ENCODE measurements at regions not wholly inside any gene's neighbourhood (a gene's known extent, or its start where the extent isn't known, plus 50 kb on each side); places are given as distances from the start of the nearest gene placed in this dataset.

DNA sequence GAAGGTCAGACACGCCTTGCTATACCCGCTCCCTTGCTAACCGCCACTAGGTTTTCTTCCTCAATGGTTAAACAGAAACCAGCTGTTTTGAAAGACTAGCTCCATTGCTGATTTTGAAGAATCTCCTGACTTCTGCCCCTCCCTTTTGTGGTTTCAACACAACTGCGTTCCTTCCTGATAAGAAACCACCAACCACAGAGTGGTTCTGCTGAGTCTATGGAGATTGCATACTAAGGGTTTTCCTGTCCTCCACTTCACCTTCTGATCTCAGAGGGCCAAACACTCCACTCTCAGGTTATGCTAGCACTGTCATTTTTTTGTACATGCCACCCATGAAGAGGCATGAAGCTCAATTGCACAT, 207.9 kb downstream of the MYLK4 start:
- FAIRE-seq (no peak), DNase-seq (ENCODE audit: low spot score in 2 of 2) (no peak)

DNA sequence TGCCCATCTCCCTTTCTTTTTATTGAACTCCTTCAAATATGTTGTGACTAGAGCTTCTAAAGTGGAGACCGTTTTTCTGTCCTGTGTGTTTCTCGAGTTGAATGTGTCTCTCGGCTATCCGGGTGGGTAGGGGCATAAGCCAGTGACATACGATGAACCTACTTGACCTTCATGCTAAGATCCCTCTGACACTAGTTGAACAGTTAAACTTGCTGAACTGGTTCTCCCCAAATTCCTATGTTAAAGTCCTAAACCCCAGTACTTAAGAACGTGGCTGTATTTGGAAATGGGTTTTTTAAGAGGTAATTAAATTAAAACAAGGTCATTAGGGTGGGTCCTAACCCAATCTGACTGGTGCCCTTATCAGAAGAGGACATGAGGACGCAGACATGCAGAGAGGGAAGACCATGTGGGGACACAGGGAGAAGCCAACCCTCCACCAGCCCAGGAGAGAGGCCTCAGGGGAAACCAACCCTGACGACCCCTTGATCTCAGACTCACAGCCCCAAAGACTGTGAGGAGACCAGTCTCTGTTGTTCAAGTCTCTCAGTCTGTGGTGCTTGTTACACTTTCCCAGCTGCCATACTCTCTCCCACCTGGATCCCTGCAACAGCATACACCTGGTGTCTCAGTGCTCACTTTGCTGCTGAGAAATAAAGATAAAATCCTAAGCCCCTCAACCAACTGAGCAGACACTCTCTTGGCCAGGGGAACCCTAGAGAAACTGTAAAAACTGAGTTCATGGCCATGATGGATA, 208.4 kb downstream of the MYLK4 start:
- no peak for DNase-seq (ENCODE audit: low spot score in 2 of 2)
- no peak for FAIRE-seq

DNA sequence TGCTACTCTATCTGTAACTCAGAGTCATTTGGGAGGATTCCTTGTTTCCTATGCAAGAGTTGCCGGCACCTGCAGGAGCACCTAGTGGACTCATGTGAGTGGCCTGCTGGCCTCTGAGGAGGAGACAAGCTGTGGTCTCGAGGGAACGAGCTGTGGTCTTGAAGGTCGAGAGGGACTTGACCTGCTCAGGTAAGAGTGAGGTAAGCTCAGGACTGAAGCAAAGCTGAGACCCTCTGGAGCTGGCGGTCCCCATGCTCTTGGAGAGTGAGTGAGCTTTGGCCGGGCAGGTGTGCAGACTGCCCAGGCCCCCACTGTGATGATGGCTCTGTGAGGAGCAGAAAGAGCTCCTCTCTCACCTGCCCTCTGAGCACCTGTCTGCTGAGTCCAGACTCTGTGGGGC, 214.3 kb downstream of the MYLK4 start:
- FAIRE-seq, result no peak

DNA sequence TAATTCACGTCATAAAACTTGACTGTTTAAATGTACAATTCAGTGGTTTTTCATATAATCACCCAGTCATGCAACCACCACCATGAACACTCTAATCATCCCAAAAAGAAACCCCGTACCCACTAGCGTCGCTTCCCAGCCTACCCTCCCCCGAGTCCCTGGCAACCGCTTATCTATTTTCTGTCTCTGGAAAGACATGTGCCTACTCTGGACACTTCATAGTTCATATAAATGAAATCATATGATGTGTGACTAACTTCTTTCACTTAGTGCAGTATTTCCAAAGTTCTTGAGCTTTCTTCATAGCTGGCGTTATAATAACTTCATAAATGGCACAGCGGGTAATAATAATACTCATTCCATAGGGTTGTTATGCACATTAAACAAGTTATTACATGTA, 215.2 kb downstream of the MYLK4 start:
- DNase-seq (ENCODE audit: low spot score in 2 of 2) (no peak), FAIRE-seq (no peak)

More for the DNA sequence above, 214.3 kb downstream of the MYLK4 start:
- DNase-seq (ENCODE audit: low spot score in 2 of 2), result no peak

DNA sequence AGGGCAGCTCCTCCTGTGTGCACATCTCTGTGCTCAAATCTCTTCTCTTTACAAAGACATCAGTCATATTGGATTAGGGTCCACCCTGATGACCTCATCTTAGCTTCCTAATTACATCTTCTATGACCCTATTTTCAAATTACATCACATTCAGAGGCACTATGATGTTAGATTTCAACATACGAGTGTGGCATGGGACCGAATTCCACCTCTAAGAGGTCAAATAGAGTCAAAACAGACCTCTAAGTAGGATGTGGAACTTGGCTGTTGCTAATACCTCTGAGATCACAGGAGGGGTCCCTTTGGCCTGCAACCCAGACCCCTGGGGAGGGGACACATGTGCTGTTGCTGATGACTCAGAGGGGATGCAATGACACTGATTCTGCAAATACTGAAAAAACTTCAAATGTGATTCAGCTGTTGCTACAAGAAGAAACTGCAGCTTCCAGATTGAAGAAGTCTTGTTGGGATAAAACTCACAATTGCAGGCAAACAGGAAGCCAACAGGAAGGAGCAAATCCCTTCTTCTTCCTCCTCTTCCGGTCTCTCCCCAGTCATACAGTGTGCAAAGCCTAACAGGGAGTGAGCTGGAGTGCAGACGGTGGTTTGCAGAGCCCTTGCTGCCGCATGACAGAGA, 216.2 kb downstream of the MYLK4 start:
- FAIRE-seq (no peak), DNase-seq (ENCODE audit: low spot score in 2 of 2) (no peak)

DNA sequence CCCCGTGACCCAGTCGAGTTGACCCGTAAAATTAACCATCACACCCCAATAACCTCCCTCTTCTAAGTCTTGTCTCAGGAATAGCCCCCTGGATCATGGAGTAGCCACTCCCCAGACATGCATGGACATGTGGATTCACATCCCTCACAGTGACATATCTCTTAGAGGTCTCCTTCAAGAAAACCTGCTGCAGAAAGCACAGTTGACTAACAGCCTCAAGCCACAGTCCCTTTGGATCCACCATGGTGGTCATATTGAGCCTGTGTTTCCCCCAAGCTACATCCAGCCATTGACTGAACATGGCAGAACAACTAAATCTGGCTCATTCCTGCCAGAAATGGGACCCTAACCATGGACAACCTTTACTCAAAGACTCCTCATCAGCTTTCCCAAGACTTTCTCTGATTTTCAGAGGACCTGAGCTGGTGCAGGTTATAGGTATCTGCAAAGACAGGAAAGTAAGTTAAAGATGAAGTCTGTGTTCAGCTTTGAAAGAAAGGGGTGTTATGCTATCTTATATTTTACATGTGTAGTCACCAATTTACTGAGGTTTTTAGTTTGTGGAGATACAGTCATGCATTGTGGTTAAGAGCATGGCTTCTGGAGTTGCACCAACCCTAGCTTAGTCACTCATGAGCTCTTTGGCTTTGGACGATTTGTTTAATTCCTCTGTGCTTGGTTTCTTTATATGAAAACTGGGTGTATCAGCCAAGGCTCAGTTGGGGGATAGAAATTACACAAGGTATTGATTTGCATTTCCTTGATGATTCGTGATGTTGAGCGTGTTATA, 219.1 kb downstream of the MYLK4 start:
- DNase-seq (ENCODE audit: low spot score in 2 of 2) (no peak), FAIRE-seq (no peak)

DNA sequence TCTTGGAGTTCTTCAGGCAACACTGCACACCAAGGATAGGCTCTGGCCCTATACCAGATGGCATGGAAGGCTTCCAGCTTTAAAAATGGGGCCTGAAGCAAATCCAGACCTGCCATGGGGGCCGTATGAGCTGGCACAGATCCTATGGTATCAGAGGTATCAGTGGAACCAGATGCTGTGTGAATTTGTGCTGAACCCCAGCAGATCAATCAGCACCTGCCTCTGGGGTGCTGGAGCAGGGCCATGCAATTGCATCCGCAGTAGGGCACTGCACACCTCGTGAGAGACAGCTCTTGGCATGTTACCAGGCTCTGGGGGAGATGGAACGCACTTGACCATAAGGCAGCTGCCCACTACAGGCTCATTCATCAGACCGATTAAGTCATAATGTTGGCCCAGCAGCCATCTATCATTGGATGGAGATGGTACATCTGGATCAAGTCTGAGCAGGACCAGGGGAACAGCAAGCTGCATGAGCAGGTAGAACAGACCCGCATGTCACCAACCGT, 221.5 kb downstream of the MYLK4 start:
- FAIRE-seq, result no peak
- no peak for DNase-seq (ENCODE audit: low spot score in 2 of 2)

DNA sequence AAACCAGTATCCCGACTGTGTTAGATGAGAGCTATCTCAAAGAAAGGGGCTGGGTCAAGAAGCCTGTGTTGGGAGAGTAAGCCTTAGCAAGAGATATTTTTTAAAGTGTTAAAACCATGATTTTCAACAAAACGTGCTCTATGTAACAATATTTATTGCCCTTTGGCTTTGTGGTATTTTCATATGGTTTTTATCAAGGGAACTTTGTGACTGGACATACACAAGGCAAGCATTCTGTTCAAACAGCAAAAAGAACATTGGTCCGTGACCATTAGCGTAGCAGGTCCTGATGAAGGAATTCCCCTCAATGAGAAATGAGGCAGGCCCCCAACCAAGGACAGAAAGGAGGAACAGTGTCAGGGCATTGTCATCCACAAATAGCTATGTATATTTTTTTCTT, 222.6 kb downstream of the MYLK4 start:
- DNase-seq (ENCODE audit: low spot score in 2 of 2) (no peak), FAIRE-seq (no peak)

DNA sequence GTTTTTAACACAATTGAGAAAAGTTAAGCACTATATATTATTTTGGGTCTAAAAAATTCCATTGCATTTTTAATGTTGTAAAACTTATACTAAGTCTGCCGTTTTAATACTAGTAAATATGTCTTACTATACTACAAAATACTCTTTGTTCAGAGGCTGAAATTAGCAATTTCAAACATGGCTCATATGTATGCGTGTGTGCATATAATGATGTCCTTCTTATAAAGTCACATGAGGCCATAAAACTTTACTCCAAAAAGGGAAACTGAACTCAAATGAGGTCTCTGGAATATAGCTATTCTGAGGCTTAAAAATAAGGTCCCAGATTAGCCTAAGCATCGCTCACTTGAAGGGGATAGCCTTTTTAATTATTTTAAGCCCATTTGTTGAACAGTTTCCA, 224.0 kb downstream of the MYLK4 start:
- FAIRE-seq, result no peak
- no peak for DNase-seq (ENCODE audit: low spot score in 2 of 2)

DNA sequence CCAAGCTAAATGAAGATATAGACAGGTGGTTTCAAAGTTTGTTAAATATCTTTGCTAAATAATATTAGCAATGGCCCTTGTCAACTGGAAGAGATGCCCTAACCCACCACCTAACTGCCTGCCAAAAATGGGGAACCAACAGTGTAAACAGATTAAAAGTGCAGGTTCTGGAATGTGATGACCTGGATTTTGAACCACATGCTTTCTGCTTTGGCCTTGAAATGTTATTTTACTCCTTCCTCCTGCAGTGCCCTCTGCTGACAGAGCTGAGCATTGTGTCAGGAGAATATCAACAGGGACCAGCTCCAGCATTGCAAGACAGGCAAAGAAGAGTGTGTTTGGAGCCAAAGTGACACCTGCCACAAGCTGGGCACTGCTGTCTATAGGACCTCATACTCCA, 226.6 kb downstream of the MYLK4 start:
- FAIRE-seq (no peak), DNase-seq (ENCODE audit: low spot score in 2 of 2) (no peak)

DNA sequence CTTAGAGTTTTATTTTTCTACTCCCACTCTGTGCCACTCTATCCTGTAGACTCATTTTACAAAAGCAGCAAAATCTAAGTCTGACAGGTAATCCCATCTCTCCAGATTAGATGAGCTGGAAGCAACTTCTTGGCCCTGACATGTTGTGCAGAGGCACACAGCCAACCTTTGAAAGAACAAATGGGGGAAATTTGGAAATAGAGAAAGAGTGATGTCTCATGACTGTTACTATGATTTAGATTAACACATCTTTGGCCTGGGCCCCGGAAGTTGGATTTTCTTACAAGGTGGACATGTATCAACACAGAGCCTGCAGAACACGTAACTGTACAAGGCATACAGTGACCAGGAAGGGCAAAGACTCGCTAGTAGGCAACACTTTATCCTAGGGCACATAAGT, 227.7 kb downstream of the MYLK4 start:
- DNase-seq (ENCODE audit: low spot score in 2 of 2) (no peak), FAIRE-seq (no peak)

DNA sequence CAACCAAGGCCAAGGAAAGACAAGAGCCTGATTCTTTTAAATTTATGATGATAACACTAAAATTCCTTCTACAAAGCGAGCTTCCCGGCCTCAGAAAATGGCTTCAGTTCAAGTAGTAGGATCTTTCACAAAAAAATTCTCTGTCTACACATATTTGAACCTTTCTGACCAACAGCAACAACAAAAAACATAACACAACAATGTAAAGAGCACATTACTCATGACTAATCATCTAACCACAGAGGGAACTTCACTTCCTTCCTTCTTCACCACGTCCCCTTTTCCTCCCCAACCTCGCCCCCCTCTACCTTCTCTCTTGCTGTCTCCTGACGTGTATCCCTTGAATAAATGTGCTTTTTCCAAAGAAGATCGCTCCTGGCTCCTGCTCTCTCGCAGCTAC, 228.2 kb downstream of the MYLK4 start:
- DNase-seq (ENCODE audit: low spot score in 2 of 2) (no peak), FAIRE-seq (no peak)

DNA sequence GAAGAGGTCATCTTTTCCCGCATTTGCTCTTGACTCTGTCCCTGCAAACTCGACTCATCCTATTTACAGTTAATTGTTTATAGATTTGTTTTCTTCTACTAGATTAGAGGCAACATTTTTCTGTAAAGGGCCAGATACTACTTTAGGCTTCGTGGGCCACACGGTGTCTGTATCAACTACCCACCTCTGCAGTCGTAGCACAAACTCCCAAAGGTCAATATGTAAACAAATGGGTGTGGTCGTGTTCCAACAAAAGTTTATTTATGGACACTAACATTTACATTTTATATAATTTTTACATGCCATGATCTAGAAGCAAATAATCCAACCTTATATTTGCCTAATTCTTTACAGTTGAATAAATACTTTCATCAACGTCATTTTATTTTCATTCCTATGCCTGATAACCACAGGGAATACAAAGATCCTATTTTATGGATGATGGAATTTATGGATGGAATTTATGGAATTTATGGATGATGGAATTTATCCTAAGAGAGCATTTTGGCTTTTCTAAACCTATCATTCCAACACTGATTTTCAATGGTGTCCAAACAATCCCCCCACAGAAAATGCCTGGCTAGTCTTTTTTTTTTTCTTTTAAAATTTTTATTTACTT, 232.8 kb downstream of the MYLK4 start:
- no peak for DNase-seq (ENCODE audit: low spot score in 2 of 2)
- FAIRE-seq, result no peak

DNA sequence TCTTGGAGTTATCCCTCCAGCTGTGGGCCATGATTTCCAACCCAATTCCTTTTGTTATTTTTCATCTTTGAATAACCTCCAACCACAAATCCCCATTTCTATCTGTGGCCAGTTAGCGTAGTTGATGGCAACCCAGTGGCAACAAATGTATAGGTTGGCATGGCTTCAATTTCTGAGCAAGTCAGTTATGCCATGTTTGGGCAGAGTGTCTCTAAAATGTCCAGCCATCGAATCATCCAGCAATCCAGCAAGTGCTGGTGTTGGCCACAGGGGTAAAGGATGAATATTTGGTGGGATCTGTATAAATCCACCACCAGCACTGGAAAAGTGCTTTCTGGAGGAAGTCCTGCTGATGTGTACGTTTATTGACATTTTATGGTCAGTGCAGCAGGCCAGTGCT, 233.3 kb downstream of the MYLK4 start:
- no peak for FAIRE-seq

DNA sequence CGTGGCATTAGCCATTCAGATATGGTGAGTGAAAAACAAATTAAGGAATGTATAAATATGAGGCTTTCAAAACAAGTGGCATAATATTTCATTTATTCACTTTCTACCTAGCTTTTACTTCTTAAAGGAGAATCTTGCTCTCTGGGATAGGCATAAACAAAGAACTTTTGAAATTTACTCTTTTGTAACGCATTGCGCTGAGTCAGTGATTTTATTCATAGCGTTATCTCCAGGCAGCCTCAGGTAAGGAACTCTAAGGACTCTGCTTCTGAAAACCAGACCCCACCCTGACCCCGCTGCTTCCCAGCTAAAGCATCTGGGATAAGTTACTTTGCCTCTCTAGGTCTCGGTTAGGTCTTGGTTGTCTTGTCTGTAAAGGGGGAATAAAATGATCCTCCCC, 234.7 kb downstream of the MYLK4 start:
- FAIRE-seq, result no peak

More for the DNA sequence above, 233.3 kb downstream of the MYLK4 start:
- no peak for DNase-seq (ENCODE audit: low spot score in 2 of 2)

DNA sequence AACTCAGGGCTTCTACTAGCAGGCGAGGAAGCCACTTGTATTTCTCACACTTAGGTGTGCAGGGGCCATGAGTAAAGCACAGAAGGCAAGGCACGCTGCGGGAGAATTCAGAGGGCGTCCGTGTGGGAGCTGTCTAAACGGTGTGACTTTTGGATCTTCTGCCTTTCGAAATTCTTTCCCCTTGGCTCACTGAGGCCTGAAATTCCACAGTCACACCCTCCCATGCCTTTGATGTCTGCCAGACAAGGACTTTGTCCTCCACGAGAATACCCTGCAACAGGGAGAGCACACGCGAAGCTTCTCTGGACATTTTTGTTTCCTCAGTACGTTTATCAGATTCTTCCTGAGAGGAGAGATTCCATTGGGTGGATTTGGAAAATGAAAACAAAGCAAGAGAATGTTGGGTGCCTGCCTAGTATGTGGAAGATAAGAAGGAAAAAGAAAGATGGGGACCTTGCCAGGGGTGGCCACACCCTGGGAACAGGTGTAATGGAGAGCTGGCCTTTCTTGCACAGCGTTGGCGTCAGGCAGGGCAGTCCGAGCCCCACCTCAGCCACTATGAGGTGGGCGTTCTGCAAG, 235.7 kb downstream of the MYLK4 start:
- FAIRE-seq (no peak), DNase-seq (ENCODE audit: low spot score in 2 of 2) (no peak)

More for the DNA sequence above, 234.7 kb downstream of the MYLK4 start:
- no peak for DNase-seq (ENCODE audit: low spot score in 2 of 2)

DNA sequence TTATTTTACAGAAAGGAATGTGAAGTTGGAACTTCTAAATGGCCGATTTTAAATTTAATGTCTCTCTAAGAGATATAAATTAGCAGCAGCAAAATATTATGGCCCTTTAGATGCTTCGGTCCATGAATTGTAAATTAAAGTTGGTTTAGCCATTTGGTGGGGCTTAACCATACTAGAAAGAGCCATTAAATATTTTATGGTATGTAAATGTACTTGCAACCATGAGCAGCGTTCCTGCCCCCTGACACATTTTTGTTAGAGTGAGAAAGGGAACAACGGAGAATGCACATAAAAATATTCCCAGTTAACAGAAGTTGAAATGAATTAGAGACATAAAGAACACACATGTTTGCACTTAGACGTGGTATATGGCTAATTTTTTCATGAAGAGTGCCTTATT, 237.9 kb downstream of the MYLK4 start:
- FAIRE-seq, result no peak
- DNase-seq (ENCODE audit: low spot score in 2 of 2), result no peak

DNA sequence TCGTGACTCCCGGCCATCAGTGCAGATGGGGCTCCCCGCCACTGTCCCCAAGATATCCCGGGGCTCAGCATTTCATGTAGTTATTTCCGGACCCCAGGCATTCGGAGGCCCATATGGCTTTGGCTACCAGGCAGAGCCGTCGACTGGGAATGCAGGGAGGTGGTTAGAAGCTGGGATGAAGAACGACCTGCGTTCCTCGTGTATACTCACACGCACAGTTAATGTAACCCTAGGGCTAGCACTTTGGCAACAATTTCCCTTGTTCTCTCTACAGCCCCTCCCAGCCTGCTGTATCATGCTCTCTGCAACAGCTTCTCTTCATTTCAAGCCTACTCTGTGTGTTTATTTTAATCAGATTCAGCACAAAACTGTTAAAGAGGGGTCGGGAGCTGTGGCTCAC, 240.4 kb downstream of the MYLK4 start:
- DNase-seq (ENCODE audit: low spot score in 2 of 2) (no peak), FAIRE-seq (no peak)

DNA sequence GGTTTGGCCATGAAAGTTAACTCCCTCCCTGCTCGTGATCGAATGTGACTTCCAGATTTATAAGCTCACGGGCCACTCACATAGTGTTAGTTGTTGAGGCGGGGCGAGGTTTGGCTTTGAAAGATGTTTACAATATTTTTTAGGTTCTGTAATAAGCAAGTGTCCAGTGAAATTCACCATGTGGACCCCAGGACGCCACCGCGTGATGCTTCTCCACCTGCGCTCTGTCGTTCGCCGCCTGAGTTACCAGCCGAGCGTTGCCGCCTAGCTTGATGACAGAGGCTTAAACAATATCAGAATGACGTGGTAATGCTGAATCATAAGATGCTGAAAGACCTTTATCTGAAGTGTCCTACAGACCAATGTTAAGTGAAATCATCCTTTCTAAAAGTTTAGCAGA, 241.0 kb downstream of the MYLK4 start:
- no peak for FAIRE-seq
- DNase-seq (ENCODE audit: low spot score in 2 of 2), result no peak

DNA sequence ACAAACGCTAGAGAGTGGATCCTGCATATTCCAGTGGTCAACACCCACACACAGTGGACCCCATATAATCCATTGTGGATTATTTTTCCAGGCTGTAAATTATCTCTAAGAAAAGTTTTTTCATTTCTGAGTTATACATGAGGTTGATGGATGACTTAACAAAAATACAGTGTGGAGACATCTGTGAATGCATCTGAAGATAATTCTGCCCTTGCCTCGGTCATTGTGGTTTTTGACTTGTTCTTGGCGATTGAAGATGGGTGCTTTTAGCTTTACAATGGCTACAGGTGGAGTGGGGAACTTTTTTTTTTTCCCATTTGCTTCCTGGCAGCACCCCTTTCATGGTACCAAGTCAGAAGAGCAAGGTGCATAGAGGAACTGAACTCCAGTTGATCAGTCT, 242.7 kb downstream of the MYLK4 start:
- DNase-seq (ENCODE audit: low spot score in 2 of 2) (no peak), FAIRE-seq (no peak)

Data from frontal cortex (tissue), 3 donors.